ENCODE measurements at regions not wholly inside any gene's neighbourhood (a gene's known extent, or its start where the extent isn't known, plus 50 kb on each side); places are given as distances from the start of the nearest gene placed in this dataset.

DNA sequence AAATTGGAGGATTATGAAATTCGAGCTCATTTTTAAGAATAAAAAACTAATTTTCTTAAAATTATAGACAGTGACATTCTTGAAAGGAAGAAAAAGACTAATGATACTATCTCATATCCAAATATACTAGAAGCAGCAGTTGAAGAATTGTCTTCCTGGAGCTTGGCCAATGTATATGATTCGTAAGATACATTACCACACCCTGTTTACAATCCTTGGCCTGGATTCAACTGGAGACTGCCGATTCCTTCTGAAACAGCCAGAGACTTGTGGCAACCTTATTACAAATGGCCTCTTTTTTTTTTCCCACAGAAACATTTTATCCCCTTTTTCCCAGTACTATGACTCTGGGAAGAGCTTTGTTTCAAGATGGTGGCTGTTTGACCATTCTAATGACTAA, 571.2 kb upstream of the FAT1 start:
- Histone ChIP-seq H3K14ac (ENCODE audit: insufficient read depth, low read length) (no peak overlapping the region), H3K4me2 (ENCODE audit: insufficient read depth, insufficient read length, low read length) (no peak overlapping the region), H3K9ac (ENCODE audit: extremely low read depth, insufficient read length, low read length) (no peak overlapping the region), H2AK5ac (ENCODE audit: insufficient read length, low read length) (no peak overlapping the region), H3T11ph (ENCODE audit: low read length) (no peak overlapping the region), H2BK120ac (ENCODE audit: low read depth, low read length, poor library complexity, severe bottlenecking) (no peak overlapping the region), H3K9me3 (ENCODE audit: control insufficient read depth, low read depth, low read length) (no peaks in the 10 kb centered on the region), H3K27ac (ENCODE audit: insufficient read length, low read depth, low read length) (no peak overlapping the region), H3K79me2 (ENCODE audit: insufficient read depth, low read length) (no peaks in the 10 kb centered on the region), H3K18ac (ENCODE audit: insufficient read length, low read depth, low read length) (no peak overlapping the region), H4K8ac (replicated peaks; ENCODE audit: insufficient read length, low read depth, low read length) (no peak overlapping the region), H2AFZ (ENCODE audit: low read length) (no peak overlapping the region), H2BK15ac (ENCODE audit: low read depth, low read length) (no peak overlapping the region), H2BK5ac (ENCODE audit: insufficient read length, low read length) (no peak overlapping the region), H3K56ac (ENCODE audit: insufficient read length, low read depth, low read length) (no peak overlapping the region), H3K4me1 (ENCODE audit: insufficient read depth, low read length) (no peaks in the 10 kb centered on the region), H3K23ac (ENCODE audit: insufficient read length, low read depth, low read length) (no peak overlapping the region), H2BK12ac (ENCODE audit: insufficient read length, low read depth, low read length) (no peak overlapping the region), H2BK20ac (ENCODE audit: low read depth, low read length, poor library complexity, severe bottlenecking) (no peak overlapping the region), H3K79me1 (ENCODE audit: insufficient read depth, low read depth, low read length, poor library complexity, severe bottlenecking) (no peaks in the 10 kb centered on the region), H3K4ac (ENCODE audit: low read depth, low read length) (no peak overlapping the region), H4K5ac (ENCODE audit: insufficient read length, low read depth, low read length) (no peak overlapping the region), H4K20me1 (ENCODE audit: control insufficient read depth, insufficient read depth, insufficient read length) (no peaks in the 10 kb centered on the region), H3K23me2 (ENCODE audit: insufficient read length, low read depth, low read length, poor library complexity, severe bottlenecking) (no peaks in the 10 kb centered on the region), H3K27me3 (ENCODE audit: insufficient read depth, low read length) (no peaks in the 10 kb centered on the region), H4K91ac (ENCODE audit: insufficient read length, low read depth, low read length) (no peak overlapping the region)
- no peak for DNase-seq
- Mint-ChIP-seq H3K9me3 (peaks cover 28 to 31% of the 10 kb centered on the region in 2 experiments), H3K4me1 (no peaks in the 10 kb centered on the region), H3K27me3 (ENCODE audit: low read depth) (no peaks in the 10 kb centered on the region; the same call in 1 of the 2 replicates), H3K27ac (no peak overlapping the region), H3K4me3 (no peak overlapping the region), H3K36me3 (ENCODE audit: insufficient read depth in 1 of 3, low read depth in 3 of 3) (peaks cover 8 to 33% (median 14%) of the 10 kb centered on the region in 3 experiments)
- no CpG with 5 or more reads among the region's 3 CpGs for WGBS (ENCODE audit: extremely low coverage, insufficient read length, low lambda C conversion rate)
- no peak for TF ChIP-seq CTCF (conservative IDR thresholded peaks at IDR 0.05)
